PC-9 (cell line): ENCODE measurements at regions not wholly inside any gene's neighbourhood (a gene's known extent, or its start where the extent isn't known, plus 50 kb on each side); places are given as distances from the start of the nearest gene placed in this dataset.

Source experiments
- BruUV-seq: library from RNA; stranded (reverse); fragments of 400-500 nt; replicated peaks from 2 replicates; lab custom pipeline; 2021; lab: Mats Ljungman, UMichigan
- CTCF ChIA-PET: fragments of 300-600 bp; sonication (Branson Sonifier 250); formaldehyde crosslinking; loops from one replicate; lab custom pipeline; 2022; ENCODE audit warnings: antibody characterized with exemption; lab: Charles Lee
- POLR2A ChIA-PET: fragments of 300-600 bp; sonication (Branson Sonifier 250); formaldehyde crosslinking; loops from one replicate; lab custom pipeline; 2022; ENCODE audit warnings: antibody characterized with exemption; ENCODE audit not compliant: unreplicated experiment; lab: Charles Lee
- DNase-seq, 2 experiments: peaks; one replicate each; pipeline versions ENCODE4 v3.0.0 to v3.0.0-alpha.2; 2015 to 2022; ENCODE audit warnings: mixed read lengths in 1 of 2
- H2AFZ ChIP-seq: fragments of 200-600 bp; sonication (generic); 2 replicates; pipeline ENCODE4 v1.8.1; 2017; ENCODE audit warnings: antibody characterized with exemption
- H3F3A ChIP-seq: fragments of 200-600 bp; sonication (generic); 2 replicates; pipeline ENCODE4 v1.8.1; 2017; ENCODE audit warnings: antibody characterized with exemption, mild to moderate bottlenecking, low read depth; ENCODE audit not compliant: insufficient read depth
- H3K27ac ChIP-seq: fragments of 200-600 bp; sonication (generic); 2 replicates; pipeline ENCODE4 v1.6.1; 2016; ENCODE audit warnings: mixed run types
- H3K27me3 ChIP-seq: fragments of 200-600 bp; sonication (generic); 2 replicates; pipeline ENCODE4 v1.6.1; 2016; ENCODE audit warnings: low read depth, mixed run types; ENCODE audit not compliant: insufficient read depth
- H3K36me3 ChIP-seq: fragments of 200-600 bp; sonication (generic); 2 replicates; pipeline ENCODE4 v1.6.1; 2016; ENCODE audit warnings: low read depth, mixed run types
- H3K4me1 ChIP-seq: fragments of 200-600 bp; sonication (generic); replicated peaks from 2 replicates; pipeline ENCODE4 v1.6.1; 2016; ENCODE audit warnings: mixed run types; ENCODE audit not compliant: insufficient read depth
- H3K4me2 ChIP-seq: fragments of 200-600 bp; sonication (generic); 2 replicates; pipeline ENCODE4 v1.6.1; 2017; ENCODE audit warnings: mixed run types
- H3K4me3 ChIP-seq: fragments of 200-600 bp; sonication (generic); 2 replicates; pipeline ENCODE4 v1.6.1; 2016; ENCODE audit warnings: mixed run types
- H3K79me2 ChIP-seq: fragments of 200-600 bp; sonication (generic); 2 replicates; pipeline ENCODE4 v1.6.1; 2017; ENCODE audit warnings: low read depth, mixed run types
- H3K9me2 ChIP-seq: fragments of 200-600 bp; sonication (generic); 2 replicates; pipeline ENCODE4 v1.8.1; 2017; ENCODE audit warnings: mild to moderate bottlenecking; ENCODE audit not compliant: insufficient read depth
- H3K9me3 ChIP-seq: fragments of 200-600 bp; sonication (generic); 2 replicates; pipeline ENCODE4 v1.8.1; 2016; ENCODE audit warnings: low read depth; ENCODE audit not compliant: insufficient read depth
- H4K20me1 ChIP-seq: fragments of 200-600 bp; sonication (generic); 2 replicates; pipeline ENCODE4 v1.8.1; 2017; ENCODE audit not compliant: insufficient read depth
- CTCF ChIP-seq: fragments of 200-600 bp; sonication (generic); conservative IDR thresholded peaks from 2 replicates; pipeline ENCODE4 v1.6.1; 2017; ENCODE audit warnings: mixed run types, antibody characterized with exemption, mild to moderate bottlenecking, moderate library complexity
- EZH2 ChIP-seq: fragments of 200-600 bp; sonication (generic); IDR thresholded peaks from 2 replicates; pipeline ENCODE4 v1.8.0; 2017; ENCODE audit warnings: antibody characterized with exemption, low read depth
- intact Hi-C: fragments of 100-400 bp; cut with micrococcal nuclease; formaldehyde crosslinking; loops from one replicate; pipeline ENCODE4 v1.10.0; 2022; ENCODE audit not compliant: unreplicated experiment

- Histone ChIP-seq H3K4me3 (no peak overlapping the region), H3K27ac (no peak overlapping the region), H3K4me2 (no peak overlapping the region), H3K36me3 (no peaks in the 10 kb centered on the region), H2AFZ (no peak overlapping the region), H3K4me1 (no peaks in the 10 kb centered on the region), H3K9me3 (no peaks in the 10 kb centered on the region), H4K20me1 (no peaks in the 10 kb centered on the region), H3K27me3 (no peaks in the 10 kb centered on the region), H3K79me2 (no peaks in the 10 kb centered on the region), H3F3A (no peaks in the 10 kb centered on the region), H3K9me2 (no peaks in the 10 kb centered on the region)
- DNase-seq, result no peak
- intact Hi-C loops, result no loop called here
- ChIA-PET CTCF (no interaction called here), POLR2A (no interaction called here)
- no TSS peak for BruUV-seq
- TF ChIP-seq CTCF (no peak), EZH2 (no peak)
Observed at GRCh38 chr6:137623293-137623692, 129.1 kb upstream of the OLIG3 start.

- intact Hi-C loops, result no loop called here
- Histone ChIP-seq H3F3A (no peaks in the 10 kb centered on the region), H2AFZ (no peak overlapping the region), H3K27me3 (no peaks in the 10 kb centered on the region), H3K4me1 (no peaks in the 10 kb centered on the region), H3K36me3 (no peaks in the 10 kb centered on the region), H3K4me3 (no peak overlapping the region), H4K20me1 (no peaks in the 10 kb centered on the region), H3K4me2 (no peak overlapping the region), H3K27ac (no peak overlapping the region), H3K9me3 (no peaks in the 10 kb centered on the region), H3K9me2 (no peaks in the 10 kb centered on the region), H3K79me2 (no peaks in the 10 kb centered on the region)
- BruUV-seq, result no TSS peak
- POLR2A ChIA-PET, result no interaction called here
- no peak for DNase-seq
- TF ChIP-seq EZH2 (no peak), CTCF (no peak)
- CTCF ChIA-PET, result no interaction called here
Observed at GRCh38 chr6:137625100-137625661, 131.0 kb upstream of the OLIG3 start.

DNA sequence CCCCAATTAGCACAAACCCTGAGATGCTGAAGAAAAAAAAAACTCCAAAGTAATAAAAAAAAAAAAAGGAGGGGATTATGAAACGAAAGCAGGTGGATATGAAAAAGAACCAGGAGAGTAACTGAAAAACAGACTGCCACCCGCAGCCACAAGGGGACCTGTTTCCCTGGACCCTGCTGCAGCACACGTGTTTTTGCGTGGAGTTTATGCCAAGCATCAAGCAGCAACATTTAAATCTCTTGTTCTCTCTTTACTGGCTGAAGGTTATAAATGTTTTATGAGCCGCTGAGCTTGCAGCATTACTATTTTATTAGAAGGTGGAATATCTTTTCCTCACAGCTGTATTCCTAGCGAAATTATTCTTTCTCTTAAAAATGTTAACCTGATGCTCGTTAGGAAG is 131.6 kb upstream of the OLIG3 start:
- TF ChIP-seq CTCF (0 out of 2 replicates have a peak, but pooled peaks have one; percentile 15), EZH2 (no peak)
- Histone ChIP-seq H3K79me2 (no peaks in the 10 kb centered on the region), H4K20me1 (no peaks in the 10 kb centered on the region), H3K36me3 (no peaks in the 10 kb centered on the region), H2AFZ (0 out of 2 replicates have a peak overlapping the region, but pooled peaks have one; percentile 14), H3F3A (no peaks in the 10 kb centered on the region; the same call in 1 of the 2 replicates), H3K27me3 (no peaks in the 10 kb centered on the region), H3K4me3 (no peak overlapping the region), H3K4me2 (no peak overlapping the region), H3K27ac (no peak overlapping the region), H3K9me2 (no peaks in the 10 kb centered on the region), H3K4me1 (no peaks in the 10 kb centered on the region), H3K9me3 (no peaks in the 10 kb centered on the region)
- ChIA-PET POLR2A (no interaction called here), CTCF (no interaction called here)
- BruUV-seq, result no TSS peak
- intact Hi-C loops, result no loop called here
- no peak for DNase-seq
